ENCODE measurements at regions not wholly inside any gene's neighbourhood (a gene's known extent, or its start where the extent isn't known, plus 50 kb on each side); places are given as distances from the start of the nearest gene placed in this dataset.
A peak's percentile ranks its signal among the peaks of the same experiment; 100 is the strongest.

DNA sequence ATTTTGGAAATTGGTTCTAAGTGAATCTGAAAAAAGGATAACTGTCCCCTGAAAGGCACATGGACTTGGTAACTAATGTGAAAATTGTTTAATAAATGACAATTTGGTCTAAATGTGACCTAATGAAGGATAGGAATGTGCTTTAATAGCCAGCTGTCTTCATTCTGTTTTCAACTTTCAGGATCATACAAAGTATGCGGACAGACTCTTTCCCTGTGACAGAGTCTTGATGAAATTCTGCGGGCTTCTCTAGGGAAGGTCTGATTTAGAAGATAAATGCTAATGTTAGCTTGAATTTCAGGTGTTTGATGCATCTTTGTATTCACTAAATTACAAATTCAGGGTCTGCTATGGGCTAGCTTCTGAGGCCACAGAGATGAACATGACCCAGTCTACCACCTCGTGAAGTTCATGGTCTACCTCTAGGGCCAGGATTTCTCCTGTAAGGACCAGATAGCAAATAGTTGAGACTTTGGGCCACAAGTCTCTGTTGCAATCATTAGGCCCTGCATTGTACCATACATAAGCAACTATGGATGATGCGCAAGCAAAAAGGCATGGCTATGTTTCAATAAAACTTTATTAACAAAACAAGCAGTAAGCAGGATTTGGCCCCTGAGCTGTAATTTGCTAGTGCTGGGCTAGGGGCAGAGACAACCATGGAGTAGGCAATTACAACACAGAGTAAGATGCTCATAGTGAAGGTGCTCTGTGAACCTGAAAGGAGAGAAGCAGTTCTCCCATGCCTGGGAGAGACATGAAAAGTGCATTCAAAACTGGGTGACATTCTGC lies 368.6 kb downstream of the INHBA start:
- DNase-seq (ENCODE audit: low read depth, low spot score) = no peak
- WGBS (ENCODE audit: insufficient coverage, insufficient replicate concordance, low lambda C conversion rate, missing lambda C conversion rate) = 56% methylated on average over 4 of the region's 4 CpGs
- peak; percentile 89 for TF ChIP-seq ZBTB40 (IDR thresholded peaks at IDR 0.05; ENCODE audit: borderline replicate concordance)
- TF ChIP-seq ZNF217 (IDR thresholded peaks at IDR 0.05) = no peak
- no peak for TF ChIP-seq SIX5 (IDR thresholded peaks at IDR 0.05; ENCODE audit: low read depth, low read length, severe bottlenecking)
- H4K20me1 ChIP-seq (ENCODE audit: control insufficient read depth, insufficient read depth) = no peaks in the 10 kb centered on the region
- H3K27me3 ChIP-seq (replicated peaks in 1 of 2; ENCODE audit: control insufficient read depth in 2 of 2, insufficient read depth in 2 of 2, low read length in 1 of 2) = no peaks in the 10 kb centered on the region
- CTCF ChIA-PET = no interaction called here
- FAIRE-seq = no peak
- no peak overlapping the region for H3K9ac ChIP-seq (ENCODE audit: control insufficient read depth, insufficient read depth, low read length)
- no TSS peak for BruUV-seq (replicated peaks)
- no peaks in the 10 kb centered on the region for H3K4me1 ChIP-seq (ENCODE audit: control insufficient read depth, insufficient read depth, low read length)
- no peak overlapping the region for H2AFZ ChIP-seq (ENCODE audit: control insufficient read depth, low read depth, low read length)
- RAD21 ChIA-PET (ENCODE audit: unreplicated experiment) = no interaction called here
- H3K9me3 ChIP-seq (replicated peaks; ENCODE audit: control insufficient read depth, insufficient read depth, low read length) = no peaks in the 10 kb centered on the region
- H3K4me3 ChIP-seq = no peak overlapping the region
- H3K36me3 ChIP-seq (ENCODE audit: control insufficient read depth in 2 of 2, insufficient read depth in 2 of 2, low read length in 1 of 2) = no peaks in the 10 kb centered on the region
- no peak overlapping the region for H3K27ac ChIP-seq (ENCODE audit: control insufficient read depth, insufficient read depth)
- POLR2A ChIA-PET = no interaction called here
- no peak overlapping the region for H3K4me2 ChIP-seq (ENCODE audit: control insufficient read depth, insufficient read depth)
- ATAC-seq = no peak
- intact Hi-C loops (cut with micrococcal nuclease; ENCODE audit: unreplicated experiment) = no loop called here
- no peaks in the 10 kb centered on the region for H3K79me2 ChIP-seq (ENCODE audit: control insufficient read depth, insufficient read depth, low read length)
- in situ Hi-C loops (cut with MboI) = no loop called here
- SMC1A ChIA-PET (ENCODE audit: uncharacterized antibody, unreplicated experiment) = no interaction called here

All from GM12878 (cell line).